ENCODE measurements at regions not wholly inside any gene's neighbourhood (a gene's known extent, or its start where the extent isn't known, plus 50 kb on each side); places are given as distances from the start of the nearest gene placed in this dataset.
"Not testable (repeated sequence)": the region's sequence is repeated elsewhere in the genome, so short reads cannot be mapped to it uniquely, and the experiment has no call there.

DNA sequence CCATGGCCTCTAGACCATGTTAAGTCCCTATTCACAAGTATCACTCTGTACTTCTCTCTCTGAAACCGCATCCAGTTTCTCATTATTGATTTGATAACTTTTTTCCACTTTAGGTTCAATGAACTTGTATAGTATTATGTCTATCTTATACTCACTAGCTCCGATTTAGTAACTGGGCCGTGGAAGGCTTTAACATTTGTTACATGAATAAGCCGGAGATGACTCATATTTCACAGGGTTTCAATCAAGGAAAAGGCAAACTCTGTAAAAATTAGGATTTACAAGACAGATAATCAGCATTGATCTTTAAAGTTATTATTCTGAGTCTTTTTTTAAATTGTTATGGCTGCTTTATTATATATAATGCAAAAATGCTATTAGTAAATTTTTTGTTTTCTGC, 662.2 kb upstream of the CNTN5 start:
- DNase-seq, result no peak
- H3K9me3 Mint-ChIP-seq, result peaks cover 0 to 2% of the 10 kb centered on the region in 2 donors
- no peaks in the 10 kb centered on the region for H3K36me3 Mint-ChIP-seq
- no peak overlapping the region for H3K4me3 Mint-ChIP-seq
- no peak for ATAC-seq (replicated peaks)
- H3K27me3 Mint-ChIP-seq, result no peaks in the 10 kb centered on the region
- no peak overlapping the region for H3K27ac Mint-ChIP-seq
- H3K4me1 Mint-ChIP-seq, result no peaks in the 10 kb centered on the region

GRCh38 chr11:98365190-98365589, 655.6 kb upstream of the CNTN5 start:
- Mint-ChIP-seq H3K36me3 (no peaks in the 10 kb centered on the region), H3K4me3 (no peak overlapping the region), H3K9me3 (no peaks in the 10 kb centered on the region), H3K27me3 (no peaks in the 10 kb centered on the region), H3K27ac (no peak overlapping the region), H3K4me1 (no peaks in the 10 kb centered on the region)
- no peak for DNase-seq
- ATAC-seq (replicated peaks), result no peak

- Mint-ChIP-seq H3K36me3 (no peaks in the 10 kb centered on the region), H3K4me1 (no peaks in the 10 kb centered on the region), H3K4me3 (no peak overlapping the region), H3K27me3 (no peaks in the 10 kb centered on the region), H3K27ac (no peak overlapping the region), H3K9me3 (peaks cover 0 to 2% of the 10 kb centered on the region in 2 donors)
- no peak for DNase-seq
- no peak for ATAC-seq (replicated peaks)
Observed at GRCh38 chr11:98365941-98366340, 654.8 kb upstream of the CNTN5 start.

DNA sequence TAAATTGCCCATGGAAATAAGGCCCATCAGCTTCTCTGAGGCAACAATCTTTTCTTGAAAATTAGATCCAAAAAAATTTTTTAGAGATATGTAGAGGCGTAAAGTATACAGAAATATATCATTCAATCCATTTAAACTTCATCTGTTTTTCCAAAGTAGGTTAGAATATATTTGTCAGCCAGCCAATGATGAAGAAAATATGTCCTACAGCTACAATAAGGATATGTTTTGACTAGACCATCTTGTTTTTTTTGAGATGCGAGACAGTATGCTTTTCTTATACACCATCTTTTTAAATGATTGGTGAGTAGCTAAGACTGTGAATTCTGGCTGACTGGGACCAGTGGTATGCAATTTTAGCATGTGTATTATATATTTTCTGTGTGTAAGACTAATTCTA, 630.4 kb upstream of the CNTN5 start:
- Mint-ChIP-seq H3K36me3 (no peaks in the 10 kb centered on the region), H3K4me1 (no peaks in the 10 kb centered on the region), H3K9me3 (peaks cover 0 to 1% of the 10 kb centered on the region in 2 donors), H3K27me3 (no peaks in the 10 kb centered on the region), H3K27ac (no peak overlapping the region), H3K4me3 (no peak overlapping the region)
- DNase-seq, result no peak
- no peak for ATAC-seq (replicated peaks)

- H3K4me1 Mint-ChIP-seq; H3K4me3 Mint-ChIP-seq; ATAC-seq (replicated peaks); H3K36me3 Mint-ChIP-seq; H3K9me3 Mint-ChIP-seq; H3K27ac Mint-ChIP-seq; DNase-seq; H3K27me3 Mint-ChIP-seq: not testable (repeated sequence)
Observed at GRCh38 chr11:98394500-98394899, 626.2 kb upstream of the CNTN5 start.

DNA sequence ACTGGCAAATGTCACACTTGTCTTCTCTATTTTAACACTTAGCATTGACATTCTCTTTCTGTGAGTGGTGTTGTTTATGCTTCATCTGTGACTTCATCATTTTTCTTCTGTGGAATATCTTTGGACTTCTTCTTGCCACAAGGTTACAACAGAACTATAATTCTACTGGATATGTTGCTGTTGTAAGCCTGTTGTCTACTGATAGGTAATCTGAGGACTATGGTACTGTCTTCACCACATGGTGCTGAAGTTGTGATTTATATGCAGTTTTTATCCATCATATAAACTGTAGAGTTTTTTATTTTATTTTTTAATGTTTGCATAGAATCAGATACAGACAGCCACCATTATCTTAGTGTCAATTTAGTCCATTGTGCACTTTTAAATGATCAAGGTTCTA, 622.2 kb upstream of the CNTN5 start:
- Mint-ChIP-seq H3K36me3 (no peaks in the 10 kb centered on the region), H3K27ac (no peak overlapping the region), H3K27me3 (no peaks in the 10 kb centered on the region), H3K9me3 (no peaks in the 10 kb centered on the region), H3K4me3 (no peak overlapping the region), H3K4me1 (no peaks in the 10 kb centered on the region)
- DNase-seq (no peak), ATAC-seq (replicated peaks) (no peak)

- DNase-seq, result no peak
- Mint-ChIP-seq H3K27me3 (no peaks in the 10 kb centered on the region), H3K4me1 (no peaks in the 10 kb centered on the region), H3K4me3 (no peak overlapping the region), H3K36me3 (no peaks in the 10 kb centered on the region), H3K9me3 (no peaks in the 10 kb centered on the region), H3K27ac (no peak overlapping the region)
- no peak for ATAC-seq (replicated peaks)
Observed at GRCh38 chr11:98409069-98409468, 611.7 kb upstream of the CNTN5 start.

GRCh38 chr11:98411777-98412176, 609.0 kb upstream of the CNTN5 start:
- no peak overlapping the region for H3K27ac Mint-ChIP-seq
- H3K36me3 Mint-ChIP-seq, result no peaks in the 10 kb centered on the region
- H3K9me3 Mint-ChIP-seq, result no peaks in the 10 kb centered on the region
- ATAC-seq (replicated peaks) (no peak), DNase-seq (no peak)
- H3K4me3 Mint-ChIP-seq, result no peak overlapping the region
- H3K27me3 Mint-ChIP-seq, result no peaks in the 10 kb centered on the region
- H3K4me1 Mint-ChIP-seq, result no peaks in the 10 kb centered on the region

DNA sequence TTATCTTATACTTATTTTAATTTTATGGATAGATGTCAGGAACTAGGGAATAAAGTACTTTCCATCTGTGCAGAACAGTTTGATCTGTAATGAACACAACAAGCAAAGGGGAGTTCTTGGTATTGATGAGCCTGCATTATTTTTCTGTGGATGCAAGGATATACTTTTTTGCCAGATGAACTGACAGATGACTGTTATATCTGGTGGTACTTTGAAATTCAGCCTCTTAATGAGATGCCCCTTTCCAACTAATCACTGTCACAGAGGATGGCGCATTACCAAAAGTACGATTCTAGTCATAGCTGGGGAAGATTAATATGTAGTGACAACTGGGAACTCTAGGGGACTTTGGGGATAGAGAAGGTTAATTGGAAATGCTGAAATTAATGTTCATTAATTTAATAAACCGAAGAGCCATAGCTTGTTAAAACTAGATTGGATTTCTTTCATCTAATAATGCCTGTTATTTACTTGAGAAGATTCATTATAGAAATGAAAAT, 603.4 kb upstream of the CNTN5 start:
- H3K27ac Mint-ChIP-seq, result no peak overlapping the region
- H3K4me3 Mint-ChIP-seq, result no peak overlapping the region
- no peaks in the 10 kb centered on the region for H3K27me3 Mint-ChIP-seq
- peaks cover 5% of the 10 kb centered on the region in 2 donors for H3K9me3 Mint-ChIP-seq
- no peaks in the 10 kb centered on the region for H3K4me1 Mint-ChIP-seq
- DNase-seq (no peak), ATAC-seq (replicated peaks) (no peak)
- no peaks in the 10 kb centered on the region for H3K36me3 Mint-ChIP-seq

GRCh38 chr11:98423933-98424332, 596.8 kb upstream of the CNTN5 start:
- no peak for DNase-seq
- Mint-ChIP-seq H3K9me3 (peaks cover 13 to 14% of the 10 kb centered on the region in 2 donors), H3K4me1 (no peaks in the 10 kb centered on the region), H3K27me3 (no peaks in the 10 kb centered on the region), H3K4me3 (no peak overlapping the region), H3K36me3 (no peaks in the 10 kb centered on the region), H3K27ac (no peak overlapping the region)
- ATAC-seq (replicated peaks), result no peak

DNA sequence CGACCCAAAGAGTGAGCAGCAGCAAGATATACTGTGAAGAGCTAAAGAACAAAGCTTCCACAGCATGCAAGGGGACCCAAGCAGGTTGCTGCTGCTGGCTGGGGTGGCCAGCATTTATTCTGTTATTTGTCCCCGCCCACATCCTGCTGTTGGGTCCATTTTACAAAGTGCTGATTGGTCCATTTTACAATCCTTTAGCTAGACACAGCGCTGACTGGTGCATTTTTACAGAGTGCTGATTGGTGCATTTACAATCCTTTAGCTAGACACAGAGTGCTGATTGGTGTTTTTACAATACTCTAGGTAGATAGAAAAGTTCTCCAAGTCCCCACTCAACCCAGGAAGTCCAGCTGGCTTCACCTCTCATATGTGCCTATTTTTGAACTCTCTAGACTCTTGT, 596.0 kb upstream of the CNTN5 start:
- H3K27ac Mint-ChIP-seq; H3K4me3 Mint-ChIP-seq; H3K27me3 Mint-ChIP-seq; ATAC-seq (replicated peaks); DNase-seq; H3K4me1 Mint-ChIP-seq; H3K36me3 Mint-ChIP-seq: not testable (repeated sequence)
- peaks cover 17 to 20% of the 10 kb centered on the region in 2 donors for H3K9me3 Mint-ChIP-seq

DNA sequence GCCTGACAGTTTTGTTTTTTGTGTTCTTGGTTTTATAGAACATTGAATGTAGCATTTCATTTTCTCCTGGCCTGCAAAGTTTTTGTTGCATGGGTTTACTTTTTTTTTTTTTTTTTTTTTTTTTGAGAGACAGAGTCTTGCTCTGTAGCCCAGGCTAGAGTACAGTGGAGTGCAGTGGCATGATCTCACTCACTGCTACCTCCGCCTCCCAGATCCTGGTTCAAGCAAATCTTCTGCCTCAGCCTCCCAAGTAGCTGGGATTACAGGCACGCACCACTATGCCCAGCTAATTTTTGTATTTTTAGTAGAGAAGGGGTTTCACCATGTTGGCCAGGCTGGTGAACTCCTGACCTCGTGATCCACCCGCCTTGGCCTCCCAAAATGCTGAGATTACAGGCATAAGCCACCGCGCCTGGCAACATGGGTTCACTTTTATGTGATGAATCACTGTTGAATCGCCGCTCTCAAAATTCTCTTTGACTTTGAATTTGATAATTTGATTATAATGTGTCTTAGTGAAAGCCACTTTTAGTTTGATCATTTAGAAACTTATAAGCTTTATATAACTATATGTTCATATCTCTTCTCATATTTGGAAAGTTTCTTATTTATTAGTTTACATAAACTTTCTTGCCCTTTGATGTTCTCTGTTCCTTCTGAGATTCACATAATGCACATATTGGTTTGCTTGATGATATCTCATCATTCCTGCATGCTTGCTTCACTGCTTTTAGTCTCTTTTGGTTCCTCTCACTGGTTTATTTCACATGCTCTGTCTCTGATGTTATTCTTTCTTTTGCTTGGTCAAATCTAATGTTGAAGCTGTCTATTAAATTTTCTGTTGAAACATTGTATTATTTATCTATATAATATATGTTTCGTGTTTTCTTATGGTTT, 589.0 kb upstream of the CNTN5 start:
- Mint-ChIP-seq H3K4me3 (no peak overlapping the region), H3K9me3 (peaks cover 9 to 14% of the 10 kb centered on the region in 2 donors), H3K36me3 (peaks cover 0 to 2% of the 10 kb centered on the region in 2 donors), H3K27ac (no peak overlapping the region), H3K4me1 (no peaks in the 10 kb centered on the region), H3K27me3 (no peaks in the 10 kb centered on the region)
- DNase-seq (no peak), ATAC-seq (replicated peaks) (no peak)

DNA sequence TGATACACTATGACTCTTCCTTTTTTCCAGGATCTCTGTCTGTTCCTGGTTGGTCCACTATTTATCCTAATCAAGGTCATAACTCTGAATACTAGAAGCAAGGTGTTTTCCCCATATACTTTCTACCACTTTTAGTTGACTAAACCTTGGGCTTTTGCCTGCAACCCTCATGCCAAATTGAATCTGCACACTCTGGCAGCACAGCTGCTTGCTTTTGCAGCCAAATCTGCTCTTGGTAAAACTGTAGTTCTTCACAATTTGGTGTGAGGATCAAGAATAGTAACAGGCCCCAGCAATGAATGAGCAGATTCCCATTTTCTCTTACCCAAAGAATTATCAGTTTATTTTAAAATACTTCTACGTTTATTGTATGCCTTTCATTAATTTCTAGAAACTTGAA, 586.5 kb upstream of the CNTN5 start:
- no peak overlapping the region for H3K27ac Mint-ChIP-seq
- H3K27me3 Mint-ChIP-seq, result no peaks in the 10 kb centered on the region
- peaks cover 7 to 11% of the 10 kb centered on the region in 2 donors for H3K9me3 Mint-ChIP-seq
- H3K4me3 Mint-ChIP-seq, result no peak overlapping the region
- no peaks in the 10 kb centered on the region for H3K36me3 Mint-ChIP-seq
- ATAC-seq (replicated peaks), result no peak
- DNase-seq, result no peak
- no peaks in the 10 kb centered on the region for H3K4me1 Mint-ChIP-seq

DNA sequence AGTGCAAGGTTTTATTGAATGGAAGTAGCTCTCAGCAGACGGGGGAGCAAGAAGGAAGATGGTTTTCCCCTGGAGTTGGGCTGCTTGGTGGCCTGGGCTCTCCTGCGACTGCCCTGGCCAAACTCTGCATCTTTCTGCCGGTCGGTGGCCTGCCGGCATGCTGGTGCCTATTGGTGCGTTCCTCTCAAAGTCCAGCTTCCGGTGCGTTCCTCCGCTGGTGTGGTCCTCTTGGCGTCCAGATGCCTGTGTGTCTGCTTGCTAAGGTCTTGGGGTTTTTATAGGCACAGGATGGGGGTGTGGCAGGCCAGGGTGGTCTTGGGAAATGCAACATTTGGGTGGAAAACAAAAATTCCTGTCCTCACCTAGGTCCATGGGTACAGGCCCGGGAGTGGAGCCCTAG, 567.4 kb upstream of the CNTN5 start:
- H3K4me3 Mint-ChIP-seq, result no peak overlapping the region
- no peak overlapping the region for H3K27ac Mint-ChIP-seq
- DNase-seq, result no peak
- H3K36me3 Mint-ChIP-seq, result no peaks in the 10 kb centered on the region
- no peaks in the 10 kb centered on the region for H3K27me3 Mint-ChIP-seq
- peaks cover 5 to 7% of the 10 kb centered on the region in 2 donors for H3K9me3 Mint-ChIP-seq
- no peak for ATAC-seq (replicated peaks)
- no peaks in the 10 kb centered on the region for H3K4me1 Mint-ChIP-seq

GRCh38 chr11:98455500-98456307, 565.0 kb upstream of the CNTN5 start:
- ATAC-seq (replicated peaks) (no peak), DNase-seq (no peak)
- Mint-ChIP-seq H3K4me1 (no peaks in the 10 kb centered on the region), H3K36me3 (no peaks in the 10 kb centered on the region), H3K27me3 (no peaks in the 10 kb centered on the region), H3K4me3 (no peak overlapping the region), H3K9me3 (peaks cover 5 to 7% of the 10 kb centered on the region in 2 donors), H3K27ac (no peak overlapping the region)
